HepG2 (cell line): ENCODE measurements at regions not wholly inside any gene's neighbourhood (a gene's known extent, or its start where the extent isn't known, plus 50 kb on each side); places are given as distances from the start of the nearest gene placed in this dataset.

Source experiments
- ATAC-seq: fragments of 200-7000 bp; cut with Tn5 transposase; 3 replicates; pipeline ENCODE4 v1.9.1; 2020; ENCODE audit warnings: mild to moderate bottlenecking, moderate library complexity
- BruUV-seq: library from RNA; stranded (reverse); fragments of 400-500 nt; replicated peaks from 2 replicates; lab custom pipeline; 2021; lab: Mats Ljungman, UMichigan
- CTCF ChIA-PET: fragments of 300-600 bp; formaldehyde crosslinking; extraction: SDS; loops from one replicate; lab custom pipeline; 2021; ENCODE audit warnings: low total read pairs, inconsistent platforms, low intra/inter-chr PET ratio; lab: Yijun Ruan, JAX
- POLR2A ChIA-PET: fragments of 350-600 bp; sonication (Branson Sonifier 250); formaldehyde crosslinking; loops from one replicate; lab custom pipeline; 2020; ENCODE audit warnings: antibody characterized with exemption, inconsistent platforms; lab: Yijun Ruan, JAX
- DNase-seq: peaks from one replicate; pipeline ENCODE4 v3.0.0-alpha.2; 2015; ENCODE audit warnings: low spot score
- FAIRE-seq: peaks from 3 replicates; lab custom pipeline; 2011; peaks lifted over from hg19 to GRCh38; lab: Jason Lieb, UNC
- H2AFZ ChIP-seq: one replicate; pipeline ENCODE4 v1.6.1; 2011; ENCODE audit warnings: low read length, inconsistent platforms
- H3K27ac ChIP-seq: fragments of 300-600 bp; 3 replicates; pipeline ENCODE4 v1.8.0; 2011; ENCODE audit warnings: mixed run types, mild to moderate bottlenecking, mixed read lengths, low read length, inconsistent platforms; ENCODE audit not compliant: insufficient read depth; ENCODE audit errors: extremely low read length
- H3K27me3 ChIP-seq, 2 experiments: fragments of 200-600 bp in 1 of 2; 2 replicates in 1 of 2; 3 replicates in 1 of 2; pipeline versions ENCODE4 v1.6.0 to v1.8.0; 2011; ENCODE audit warnings: low read length in 2 of 2, mild to moderate bottlenecking in 2 of 2, moderate library complexity in 2 of 2, inconsistent platforms in 1 of 2; ENCODE audit not compliant: insufficient read depth in 2 of 2, control insufficient read depth in 1 of 2
- H3K36me3 ChIP-seq, 2 experiments: fragments of 200-600 bp in 1 of 2; replicated peaks in 1 of 2; 2 replicates in 1 of 2; 3 replicates in 1 of 2; pipeline versions ENCODE4 v1.5.1 to v1.8.0; 2011; ENCODE audit warnings: low read length in 2 of 2, inconsistent platforms in 1 of 2; ENCODE audit not compliant: insufficient read depth in 2 of 2, control insufficient read depth in 1 of 2
- H3K4me1 ChIP-seq: 2 replicates; pipeline ENCODE4 v1.5.1; 2012; ENCODE audit warnings: low read length, inconsistent platforms; ENCODE audit not compliant: insufficient read depth
- H3K4me2 ChIP-seq: 2 replicates; pipeline ENCODE4 v1.6.0; 2011; ENCODE audit warnings: low read depth, low read length, inconsistent platforms
- H3K4me3 ChIP-seq, 3 experiments: fragments of 200-600 bp in 1 of 3; sonication (generic), shearing (Covaris generic) in 1 of 3; replicated peaks in 1 of 3; 2 replicates each; pipeline ENCODE4 v1.5.1; 2011 to 2016; ENCODE audit warnings: low read length in 3 of 3, inconsistent platforms in 2 of 3, low read depth in 2 of 3, mild to moderate bottlenecking in 2 of 3, control low read depth in 1 of 3, mixed read lengths in 1 of 3; ENCODE audit not compliant: insufficient read depth in 1 of 3
- H3K79me2 ChIP-seq: one replicate; pipeline ENCODE4 v1.6.1; 2011; ENCODE audit warnings: low read length, inconsistent platforms; ENCODE audit not compliant: insufficient read depth
- H3K9ac ChIP-seq: 2 replicates; pipeline ENCODE4 v1.6.0; 2011; ENCODE audit warnings: mild to moderate bottlenecking, low read depth, low read length, inconsistent platforms; ENCODE audit not compliant: insufficient read depth
- H3K9me3 ChIP-seq: 2 replicates; pipeline ENCODE4 v1.5.1; 2012; ENCODE audit warnings: mild to moderate bottlenecking, low read length
- H4K20me1 ChIP-seq: 2 replicates; pipeline ENCODE4 v1.6.0; 2011; ENCODE audit warnings: inconsistent platforms, mild to moderate bottlenecking, low read length, moderate library complexity; ENCODE audit not compliant: insufficient read depth
- FOXK1 ChIP-seq: sonication (generic); formaldehyde crosslinking; IDR thresholded peaks from 2 replicates; pipeline ENCODE4 v1.4.0; 2020; ENCODE audit warnings: low read depth, missing genetic modification reagents, borderline replicate concordance
- HOXA7 ChIP-seq: sonication (generic); formaldehyde crosslinking; IDR thresholded peaks from 2 replicates; pipeline ENCODE4 v1.8.1; 2022; ENCODE audit warnings: mild to moderate bottlenecking, missing genetic modification reagents, moderate library complexity
- KAT8 ChIP-seq: IDR thresholded peaks from 2 replicates; pipeline ENCODE4 v1.6.1; 2016; ENCODE audit warnings: missing genetic modification reagents, missing compliant biosample characterization
- MAFF ChIP-seq: IDR thresholded peaks from 2 replicates; pipeline ENCODE4 v1.6.1; 2011; ENCODE audit warnings: low read depth, low read length, improper control_type of control experiment
- MAFK ChIP-seq, 2 experiments: IDR thresholded peaks in 1 of 2; conservative IDR thresholded peaks in 1 of 2; 2 replicates each; pipeline ENCODE4 v1.6.1; 2011; ENCODE audit warnings: improper control_type of control experiment in 2 of 2, low read length in 2 of 2
- MIXL1 ChIP-seq: IDR thresholded peaks from 2 replicates; pipeline ENCODE4 v1.6.1; 2016
- NCOA1 ChIP-seq: sonication (generic); formaldehyde crosslinking; IDR thresholded peaks from 2 replicates; pipeline ENCODE4 v1.9.0; 2021; ENCODE audit warnings: missing genetic modification reagents
- TARDBP ChIP-seq: sonication (generic); formaldehyde crosslinking; IDR thresholded peaks from 2 replicates; pipeline ENCODE4 v1.8.0; 2022; ENCODE audit warnings: mild to moderate bottlenecking, missing genetic modification reagents
- ZNF652 ChIP-seq: IDR thresholded peaks from 2 replicates; pipeline ENCODE4 v1.6.1; 2016; ENCODE audit warnings: low read depth, borderline replicate concordance
- WGBS: methylation state at CpG from one replicate; pipeline ENCODE4 v1.1.6; 2017; ENCODE audit warnings: low lambda C conversion rate; 5-methylcytosine and 5-hydroxymethylcytosine counted together
- in situ Hi-C: cut with HindIII; loops from 2 replicates; pipeline ENCODE4 v1.10.0; 2017; ENCODE audit warnings: low pct_unique_long_range_greater_than_20kb; ENCODE audit not compliant: extremely low pct_ligation_motif_present
- intact Hi-C: fragments of 100-400 bp; cut with micrococcal nuclease; formaldehyde crosslinking; loops from one replicate; pipeline ENCODE4 v1.10.0; 2022; ENCODE audit not compliant: unreplicated experiment
- TF ChIP-seq, protein P1 (sequence below): sonication (generic); formaldehyde crosslinking; IDR thresholded peaks from 2 replicates; pipeline ENCODE4 v1.5.0; 2020; ENCODE audit warnings: missing genetic modification reagents, mild to moderate bottlenecking, borderline replicate concordance
- TF ChIP-seq, protein P2 (sequence below): sonication (generic); formaldehyde crosslinking; IDR thresholded peaks from 2 replicates; pipeline ENCODE4 v1.5.0; 2020; ENCODE audit warnings: mild to moderate bottlenecking, missing genetic modification reagents
- TF ChIP-seq, protein P3 (sequence below): IDR thresholded peaks from 2 replicates; pipeline ENCODE4 v1.6.1; 2016; ENCODE audit warnings: low read depth, borderline replicate concordance

DNA sequence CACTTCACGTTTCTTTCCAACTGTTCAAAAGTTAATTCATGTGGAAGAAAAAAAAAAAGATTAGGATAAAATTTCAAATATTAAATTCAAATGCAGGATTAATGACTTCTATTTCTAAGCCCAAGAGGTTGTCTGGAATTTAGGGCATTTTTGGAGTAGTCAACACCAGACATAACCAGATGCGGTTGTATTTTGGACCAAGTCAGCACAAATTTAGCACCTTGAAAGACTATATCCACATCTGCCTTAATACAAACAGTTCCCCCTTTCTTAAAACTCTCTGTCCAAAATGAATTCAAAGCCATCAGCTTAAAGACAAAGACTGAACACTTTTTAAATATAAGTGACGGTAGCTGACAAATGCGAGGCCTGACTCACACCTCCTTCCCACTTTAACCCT, 282.9 kb downstream of the C16orf95 start:
- intact Hi-C loops: no loop called here
- Histone ChIP-seq H3K36me3 (no peaks in the 10 kb centered on the region), H3K79me2 (no peaks in the 10 kb centered on the region), H3K4me3 (no peak overlapping the region), H3K27ac (no peak overlapping the region), H3K4me2 (no peak overlapping the region), H3K9me3 (no peaks in the 10 kb centered on the region), H3K9ac (no peak overlapping the region), H2AFZ (no peak overlapping the region), H4K20me1 (no peaks in the 10 kb centered on the region), H3K27me3 (peaks cover 0 to 41% of the 10 kb centered on the region in 2 experiments; a peak in 4 of 5 replicates), H3K4me1 (no peaks in the 10 kb centered on the region)
- in situ Hi-C loops: no loop called here
- no TSS peak for BruUV-seq
- FAIRE-seq (no peak), DNase-seq (no peak), ATAC-seq (no peak)
- TF ChIP-seq MAFF (peak; percentile 68), ZNF652 (0 out of 2 replicates have a peak, but pooled peaks have one; percentile 27), MIXL1 (CRISPR knock-in tag) (no peak), FOXK1 (CRISPR knock-in tag) (no peak), MAFK (conservative IDR thresholded peaks at IDR 0.05 in 1 of 2, IDR thresholded peaks at IDR 0.05 in 1 of 2; ENCODE audit: low read length in 2 of 2) (peak; percentile 68 to 78), HOXA7 (CRISPR knock-in tag) (no peak), TARDBP (CRISPR knock-in tag) (no peak), KAT8 (CRISPR knock-in tag) (no peak), NCOA1 (no peak)
- TF ChIP-seq, protein P1, sequence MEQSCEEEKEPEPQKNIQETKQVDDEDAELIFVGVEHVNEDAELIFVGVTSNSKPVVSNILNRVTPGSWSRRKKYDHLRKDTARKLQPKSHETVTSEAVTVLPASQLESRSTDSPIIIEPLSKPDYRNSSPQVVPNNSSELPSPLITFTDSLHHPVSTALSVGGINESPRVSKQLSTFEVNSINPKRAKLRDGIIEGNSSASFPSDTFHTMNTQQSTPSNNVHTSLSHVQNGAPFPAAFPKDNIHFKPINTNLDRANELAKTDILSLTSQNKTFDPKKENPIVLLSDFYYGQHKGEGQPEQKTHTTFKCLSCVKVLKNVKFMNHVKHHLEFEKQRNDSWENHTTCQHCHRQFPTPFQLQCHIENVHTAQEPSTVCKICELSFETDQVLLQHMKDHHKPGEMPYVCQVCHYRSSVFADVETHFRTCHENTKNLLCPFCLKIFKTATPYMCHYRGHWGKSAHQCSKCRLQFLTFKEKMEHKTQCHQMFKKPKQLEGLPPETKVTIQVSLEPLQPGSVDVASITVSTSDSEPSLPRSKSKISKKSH (CRISPR knock-in tag): no peak
- TF ChIP-seq, protein P2, sequence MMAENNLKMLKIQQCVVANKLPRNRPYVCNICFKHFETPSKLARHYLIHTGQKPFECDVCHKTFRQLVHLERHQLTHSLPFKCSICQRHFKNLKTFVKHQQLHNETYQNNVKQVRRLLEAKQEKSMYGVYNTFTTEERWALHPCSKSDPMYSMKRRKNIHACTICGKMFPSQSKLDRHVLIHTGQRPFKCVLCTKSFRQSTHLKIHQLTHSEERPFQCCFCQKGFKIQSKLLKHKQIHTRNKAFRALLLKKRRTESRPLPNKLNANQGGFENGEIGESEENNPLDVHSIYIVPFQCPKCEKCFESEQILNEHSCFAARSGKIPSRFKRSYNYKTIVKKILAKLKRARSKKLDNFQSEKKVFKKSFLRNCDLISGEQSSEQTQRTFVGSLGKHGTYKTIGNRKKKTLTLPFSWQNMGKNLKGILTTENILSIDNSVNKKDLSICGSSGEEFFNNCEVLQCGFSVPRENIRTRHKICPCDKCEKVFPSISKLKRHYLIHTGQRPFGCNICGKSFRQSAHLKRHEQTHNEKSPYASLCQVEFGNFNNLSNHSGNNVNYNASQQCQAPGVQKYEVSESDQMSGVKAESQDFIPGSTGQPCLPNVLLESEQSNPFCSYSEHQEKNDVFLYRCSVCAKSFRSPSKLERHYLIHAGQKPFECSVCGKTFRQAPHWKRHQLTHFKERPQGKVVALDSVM (CRISPR knock-in tag): no peak
- TF ChIP-seq, protein P3, sequence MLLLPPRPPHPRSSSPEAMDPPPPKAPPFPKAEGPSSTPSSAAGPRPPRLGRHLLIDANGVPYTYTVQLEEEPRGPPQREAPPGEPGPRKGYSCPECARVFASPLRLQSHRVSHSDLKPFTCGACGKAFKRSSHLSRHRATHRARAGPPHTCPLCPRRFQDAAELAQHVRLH: no peak
- ChIA-PET POLR2A (no interaction called here), CTCF (no interaction called here)
- 9% methylated on average over 4 of the region's 4 CpGs for WGBS
